ENCODE measurements at regions not wholly inside any gene's neighbourhood (a gene's known extent, or its start where the extent isn't known, plus 50 kb on each side); places are given as distances from the start of the nearest gene placed in this dataset.

DNA sequence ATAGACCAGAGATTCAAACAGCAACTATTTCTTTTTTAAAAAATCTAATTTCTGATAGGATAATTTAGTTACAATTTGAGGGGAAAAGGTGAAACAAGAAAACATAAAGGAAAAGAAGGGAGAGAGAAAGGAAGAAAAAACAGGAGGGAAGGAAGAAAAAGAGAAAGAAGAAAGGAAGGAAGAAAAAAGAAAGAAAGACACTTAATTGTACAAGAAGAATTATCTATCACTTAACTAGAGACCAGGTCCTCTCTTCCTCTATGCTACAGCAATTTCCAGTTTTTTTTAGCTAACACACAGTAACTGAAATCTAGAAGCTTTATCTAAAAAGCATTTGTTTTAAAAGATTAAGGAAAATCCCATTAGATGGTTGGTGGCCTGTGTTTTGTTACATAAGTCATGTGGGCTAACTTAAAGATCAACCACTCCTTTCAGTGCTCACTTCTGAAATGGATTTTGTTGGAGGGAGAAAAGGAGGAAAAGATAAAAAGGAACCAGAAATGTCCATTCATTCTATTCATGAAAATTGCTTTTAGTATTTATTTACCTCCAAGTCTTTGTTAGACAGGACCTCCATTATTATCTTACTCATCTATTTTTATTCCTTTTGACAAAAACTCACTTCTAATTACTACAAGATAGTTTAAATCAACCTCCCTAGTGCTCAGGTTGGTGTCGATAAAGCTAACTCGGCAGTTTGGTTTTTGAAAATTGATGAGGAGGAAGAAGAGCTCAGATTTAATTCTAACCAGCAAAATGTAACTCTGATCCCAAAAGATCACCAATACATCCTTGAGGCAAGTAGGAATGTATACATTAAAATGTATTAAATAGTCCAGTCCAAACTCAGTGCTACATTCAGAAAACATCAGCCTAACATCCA, 251.5 kb upstream of the FN1 start:
- DNase-seq (ENCODE audit: low spot score in 2 of 2): no peak
- H3K4me1 ChIP-seq: no peaks in the 10 kb centered on the region

DNA sequence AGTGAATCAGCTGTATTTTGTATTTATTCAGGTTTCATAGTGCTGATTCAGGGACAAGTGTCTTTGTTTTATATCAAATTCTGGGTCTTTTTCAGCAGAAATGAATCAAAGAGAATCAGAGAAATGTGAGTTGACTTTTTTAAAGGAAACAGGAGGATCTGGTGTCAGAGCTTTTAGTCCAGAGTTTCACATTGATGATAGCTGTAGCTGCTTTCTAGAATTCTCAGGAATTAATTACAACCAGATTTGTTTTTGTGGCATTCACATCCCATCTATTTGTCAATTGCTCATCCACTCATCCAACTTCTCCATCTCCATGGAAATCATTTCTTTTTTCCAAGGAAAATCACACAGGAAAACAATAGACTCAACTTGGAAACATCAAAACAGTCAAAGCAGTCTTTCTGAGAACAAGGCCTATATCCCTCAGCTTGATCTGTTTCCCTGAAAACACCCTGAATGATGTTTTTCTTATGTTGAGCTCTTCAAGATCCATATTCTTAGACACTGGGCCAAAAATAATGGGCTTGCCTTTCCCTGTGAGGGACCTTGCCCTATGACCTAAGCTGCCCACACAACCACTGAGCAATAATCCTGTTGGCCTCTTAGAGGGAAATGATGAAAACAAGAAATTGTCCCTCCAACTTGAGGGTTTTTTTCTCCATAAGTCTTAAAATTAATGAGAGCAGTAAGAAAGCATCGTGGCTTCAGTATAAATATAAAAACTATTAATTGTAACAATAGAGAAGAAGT, 249.5 kb upstream of the FN1 start:
- Histone ChIP-seq H3K27me3 (ENCODE audit: low read depth) (no peaks in the 10 kb centered on the region), H3K4me1 (no peaks in the 10 kb centered on the region), H3K36me3 (replicated peaks) (no peaks in the 10 kb centered on the region), H3K4me3 (no peak overlapping the region), H3K9me3 (no peaks in the 10 kb centered on the region)
- no peak for DNase-seq (ENCODE audit: low spot score in 2 of 2)
- in situ Hi-C loops (cut with MboI; ENCODE audit: low sequenced_read_pairs): no loop called here

More for the DNA sequence above, 251.5 kb upstream of the FN1 start:
- Histone ChIP-seq H3K27me3 (ENCODE audit: low read depth) (no peaks in the 10 kb centered on the region), H3K36me3 (replicated peaks) (no peaks in the 10 kb centered on the region), H3K4me3 (no peak overlapping the region), H3K9me3 (no peaks in the 10 kb centered on the region)
- in situ Hi-C loops (cut with MboI; ENCODE audit: low sequenced_read_pairs): no loop called here

DNA sequence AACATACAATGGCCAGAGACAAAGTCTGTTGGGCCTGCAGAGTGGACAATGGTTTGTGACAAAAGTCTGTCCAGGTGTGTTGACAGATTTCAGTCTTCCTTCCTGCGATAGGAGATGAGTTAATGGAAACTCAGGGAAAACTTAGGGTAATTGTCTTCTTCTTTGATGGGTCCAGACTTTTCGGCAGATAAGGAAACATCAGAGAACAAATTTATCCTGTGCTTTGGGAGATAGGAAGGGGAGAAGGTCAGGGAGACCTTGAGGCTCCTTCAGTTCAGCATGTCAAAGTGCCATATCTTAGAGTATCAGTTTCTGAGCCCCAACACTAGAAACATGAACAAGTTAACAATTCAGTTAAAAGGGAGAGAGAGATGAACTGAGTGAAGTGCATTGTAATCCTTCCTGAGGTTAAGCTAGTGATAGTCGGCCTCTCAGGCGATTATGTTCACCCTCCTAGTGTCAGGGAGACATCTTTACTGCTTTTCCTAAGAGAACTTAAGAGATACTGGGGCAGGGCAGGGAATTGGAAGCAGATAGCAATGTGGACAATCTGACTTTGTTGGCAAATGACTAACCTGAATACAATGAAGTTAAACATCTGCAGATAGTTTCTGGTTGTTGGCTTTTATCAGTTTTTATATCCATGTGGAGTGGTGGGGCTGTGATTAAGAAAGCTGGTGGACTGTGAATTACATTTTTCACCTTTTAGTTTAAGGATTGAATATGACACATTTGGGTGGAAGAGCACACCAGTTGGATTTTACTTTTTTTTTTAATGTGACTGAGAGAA, 248.8 kb upstream of the FN1 start:
- H3K27me3 ChIP-seq (ENCODE audit: low read depth): no peaks in the 10 kb centered on the region
- in situ Hi-C loops (cut with MboI; ENCODE audit: low sequenced_read_pairs): no loop called here
- H3K4me1 ChIP-seq: no peaks in the 10 kb centered on the region
- H3K4me3 ChIP-seq: no peak overlapping the region
- H3K9me3 ChIP-seq: no peaks in the 10 kb centered on the region
- no peak for DNase-seq (ENCODE audit: low spot score in 2 of 2)
- H3K36me3 ChIP-seq (replicated peaks): no peaks in the 10 kb centered on the region

DNA sequence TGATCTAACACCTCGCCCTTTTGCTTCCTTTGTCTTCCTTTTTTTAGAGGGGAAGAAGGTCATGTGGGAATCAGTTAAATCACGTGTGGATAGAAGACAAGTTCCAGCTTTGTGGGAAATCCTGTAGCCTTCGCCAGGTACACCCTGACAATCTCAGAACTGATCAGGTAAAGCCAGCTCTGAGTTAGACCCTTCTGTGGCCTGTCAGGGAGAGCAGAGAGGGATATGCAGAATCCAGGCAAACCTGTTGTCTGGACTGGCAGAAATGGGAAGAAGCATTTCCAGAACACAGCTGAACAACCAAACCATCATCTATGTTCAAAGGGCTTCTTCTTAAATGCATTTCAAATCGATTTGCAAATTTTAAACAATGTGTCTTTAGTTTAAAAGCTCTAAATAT, 247.4 kb upstream of the FN1 start:
- DNase-seq (ENCODE audit: low spot score in 2 of 2): no peak
- in situ Hi-C loops (cut with MboI; ENCODE audit: low sequenced_read_pairs): no loop called here
- H3K4me1 ChIP-seq: no peaks in the 10 kb centered on the region

DNA sequence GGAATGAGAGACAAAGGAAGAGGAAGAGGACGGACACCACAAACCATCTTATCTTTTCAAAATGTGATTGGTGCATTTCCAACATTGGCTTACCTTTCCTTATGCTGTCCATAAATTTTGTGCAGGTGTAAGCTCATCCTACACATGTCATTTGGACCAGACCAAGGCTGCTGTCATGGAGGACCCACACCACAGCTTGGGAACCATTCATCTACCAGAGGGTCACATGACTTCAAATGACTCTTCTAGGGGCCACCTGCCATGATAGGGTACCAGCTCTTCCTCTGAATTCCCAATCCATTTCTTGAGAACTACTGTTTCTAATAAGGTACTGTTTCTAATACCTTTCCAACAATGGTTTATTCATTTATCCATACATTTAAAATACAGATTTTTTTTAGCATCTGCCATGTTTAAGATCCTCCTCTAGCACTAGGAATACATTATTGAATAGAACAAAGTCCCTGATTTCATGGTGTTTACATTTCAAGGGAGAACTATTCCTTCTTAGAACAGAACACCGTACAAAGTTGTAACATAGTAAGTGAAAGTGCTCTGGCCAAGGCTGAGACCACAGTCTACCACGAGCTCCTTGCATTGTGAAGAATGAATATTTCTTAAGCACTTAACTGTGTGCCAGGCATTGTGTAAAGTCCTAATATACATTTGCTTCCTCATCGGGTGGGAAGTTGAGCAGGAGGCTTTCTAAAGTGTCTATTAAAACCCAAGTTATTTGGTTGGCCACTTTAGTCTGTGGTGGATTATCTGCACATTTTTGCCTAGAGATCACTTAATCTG, 246.1 kb upstream of the FN1 start:
- Histone ChIP-seq H3K4me3 (no peak overlapping the region), H3K36me3 (replicated peaks) (no peaks in the 10 kb centered on the region), H3K9me3 (no peaks in the 10 kb centered on the region), H3K27me3 (ENCODE audit: low read depth) (0 out of 2 replicates have a peak, but pooled peaks cover 4% of the 10 kb centered on the region), H3K4me1 (no peaks in the 10 kb centered on the region)
- no peak for DNase-seq (ENCODE audit: low spot score in 2 of 2)
- in situ Hi-C loops (cut with MboI; ENCODE audit: low sequenced_read_pairs): no loop called here

More for the DNA sequence above, 247.4 kb upstream of the FN1 start:
- Histone ChIP-seq H3K4me3 (no peak overlapping the region), H3K9me3 (no peaks in the 10 kb centered on the region), H3K36me3 (replicated peaks) (no peaks in the 10 kb centered on the region), H3K27me3 (ENCODE audit: low read depth) (0 out of 2 replicates have a peak, but pooled peaks cover 4% of the 10 kb centered on the region)

DNA sequence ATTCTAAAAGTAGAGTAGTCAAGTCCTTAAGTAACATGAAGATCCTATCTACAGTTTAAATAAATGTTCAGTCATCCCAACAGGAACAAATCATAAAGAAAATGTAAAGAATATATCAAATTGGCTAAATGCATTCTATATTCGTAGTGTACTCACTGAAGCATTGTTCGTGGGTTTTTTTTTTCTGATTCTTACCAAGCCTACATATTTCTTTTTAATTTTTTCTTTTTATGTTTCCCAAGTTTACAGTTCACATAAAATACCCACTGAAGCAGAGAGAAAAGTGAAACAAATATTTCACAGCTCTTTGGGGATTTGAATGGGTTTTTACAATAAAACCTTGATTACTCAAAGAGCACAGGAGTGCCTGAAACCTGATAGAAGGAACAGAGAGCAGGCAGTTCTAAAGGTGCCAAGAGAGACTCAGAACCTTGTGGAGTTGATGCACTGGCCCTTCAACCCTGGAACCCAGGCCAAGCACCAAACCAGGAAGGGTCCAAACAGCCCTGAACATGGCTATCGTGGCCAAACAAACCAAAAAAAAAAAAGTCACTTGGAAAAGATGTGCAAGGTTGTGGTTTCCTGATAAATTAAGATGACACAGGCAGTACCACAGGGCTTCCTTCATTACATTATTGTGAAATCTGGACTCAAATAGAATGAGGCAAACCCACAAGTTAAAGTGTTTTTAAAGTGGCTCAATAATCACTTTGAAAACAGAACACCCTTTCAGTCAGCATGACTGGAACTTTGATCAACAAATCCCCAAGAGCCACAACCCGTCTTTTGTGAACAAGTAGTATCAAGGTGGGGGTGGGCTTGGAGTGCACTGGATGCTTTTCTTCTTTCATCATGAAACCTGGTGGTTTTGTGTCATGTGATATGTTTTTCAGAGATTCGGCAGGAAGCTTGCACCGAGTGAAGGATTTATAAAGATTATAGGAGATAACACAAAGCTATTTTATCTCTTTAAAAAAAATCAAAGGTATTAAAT, 245.0 kb upstream of the FN1 start:
- Histone ChIP-seq H3K4me3 (no peak overlapping the region), H3K36me3 (replicated peaks) (no peaks in the 10 kb centered on the region), H3K4me1 (no peaks in the 10 kb centered on the region), H3K9me3 (no peaks in the 10 kb centered on the region), H3K27me3 (ENCODE audit: low read depth) (0 out of 2 replicates have a peak, but pooled peaks cover 4% of the 10 kb centered on the region)
- no peak for DNase-seq (ENCODE audit: low spot score in 2 of 2)
- in situ Hi-C loops (cut with MboI; ENCODE audit: low sequenced_read_pairs): no loop called here

DNA sequence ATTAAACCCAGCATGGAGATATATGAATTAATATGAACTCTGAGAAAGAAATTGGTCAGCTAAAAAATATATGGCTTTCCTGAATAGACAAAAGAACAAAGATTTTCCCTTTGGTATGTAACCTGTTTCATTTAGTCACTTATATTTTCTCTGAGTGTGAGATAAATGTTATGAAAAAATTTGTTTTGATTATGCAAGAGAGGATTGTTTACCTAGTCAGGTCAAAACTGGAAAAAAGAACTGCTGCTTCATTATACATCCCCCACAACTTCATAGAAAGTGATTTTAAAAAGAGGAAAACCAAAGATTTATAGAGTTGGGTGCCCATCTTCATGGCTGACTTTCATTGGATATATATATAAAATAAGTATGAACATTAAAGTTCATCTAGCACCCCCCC, 242.2 kb upstream of the FN1 start:
- Histone ChIP-seq H3K4me1 (no peaks in the 10 kb centered on the region), H3K36me3 (replicated peaks) (no peaks in the 10 kb centered on the region), H3K27me3 (ENCODE audit: low read depth) (0 out of 2 replicates have a peak, but pooled peaks cover 4% of the 10 kb centered on the region), H3K9me3 (no peaks in the 10 kb centered on the region), H3K4me3 (no peak overlapping the region)
- in situ Hi-C loops (cut with MboI; ENCODE audit: low sequenced_read_pairs): no loop called here
- no peak for DNase-seq (ENCODE audit: low spot score in 2 of 2)

DNA sequence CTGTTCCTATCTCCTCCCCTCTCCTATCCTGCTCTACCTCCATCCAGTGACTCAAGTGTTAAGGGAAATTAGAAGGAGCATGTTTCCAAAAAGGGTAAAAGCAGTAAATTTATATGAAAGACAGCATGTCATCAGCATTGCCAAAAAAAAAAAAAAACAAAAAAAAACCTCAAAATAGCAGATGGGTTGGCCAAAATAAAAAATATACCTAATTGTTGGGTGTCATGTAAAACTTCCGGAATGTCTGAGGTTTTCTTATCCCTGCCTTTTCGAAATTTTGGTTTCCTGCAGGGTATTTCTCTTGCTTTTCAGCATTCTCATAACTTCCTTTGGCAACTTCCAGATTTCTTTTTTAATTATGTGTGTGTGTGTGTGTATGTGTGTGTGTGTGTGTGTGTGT, 241.6 kb upstream of the FN1 start:
- no peaks in the 10 kb centered on the region for H3K4me1 ChIP-seq

DNA sequence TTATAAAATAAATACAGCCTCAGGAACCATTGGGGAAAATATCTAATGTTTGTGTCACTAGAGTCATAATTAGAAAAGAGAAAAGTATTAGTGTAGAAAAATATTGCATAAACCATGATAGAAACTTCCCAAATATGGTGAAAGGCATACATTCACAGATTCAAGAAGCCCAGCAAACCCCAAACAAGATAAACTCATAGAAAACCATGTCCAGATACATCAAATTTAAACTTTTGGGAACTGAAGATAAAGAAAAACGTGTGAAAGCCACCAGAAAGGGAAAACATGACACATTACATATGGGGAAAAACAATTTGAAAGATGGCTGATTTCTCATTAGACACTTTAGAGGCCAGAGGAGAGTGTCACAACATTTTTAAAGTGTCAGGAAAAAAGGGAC, 236.5 kb upstream of the FN1 start:
- no peaks in the 10 kb centered on the region for H3K9me3 ChIP-seq
- H3K36me3 ChIP-seq (replicated peaks): no peaks in the 10 kb centered on the region
- H3K4me3 ChIP-seq: no peak overlapping the region
- no peak for DNase-seq (ENCODE audit: low spot score in 2 of 2)
- in situ Hi-C loops (cut with MboI; ENCODE audit: low sequenced_read_pairs): no loop called here
- H3K4me1 ChIP-seq: no peaks in the 10 kb centered on the region
- H3K27me3 ChIP-seq (ENCODE audit: low read depth): peaks cover 4% of the 10 kb centered on the region; the same call in 1 of the 2 replicates

More for the DNA sequence above, 241.6 kb upstream of the FN1 start:
- H3K36me3 ChIP-seq (replicated peaks): no peaks in the 10 kb centered on the region
- DNase-seq (ENCODE audit: low spot score in 2 of 2): no peak
- in situ Hi-C loops (cut with MboI; ENCODE audit: low sequenced_read_pairs): no loop called here
- no peak overlapping the region for H3K4me3 ChIP-seq
- no peaks in the 10 kb centered on the region for H3K9me3 ChIP-seq
- peaks cover 4% of the 10 kb centered on the region; the same call in 1 of the 2 replicates for H3K27me3 ChIP-seq (ENCODE audit: low read depth)

DNA sequence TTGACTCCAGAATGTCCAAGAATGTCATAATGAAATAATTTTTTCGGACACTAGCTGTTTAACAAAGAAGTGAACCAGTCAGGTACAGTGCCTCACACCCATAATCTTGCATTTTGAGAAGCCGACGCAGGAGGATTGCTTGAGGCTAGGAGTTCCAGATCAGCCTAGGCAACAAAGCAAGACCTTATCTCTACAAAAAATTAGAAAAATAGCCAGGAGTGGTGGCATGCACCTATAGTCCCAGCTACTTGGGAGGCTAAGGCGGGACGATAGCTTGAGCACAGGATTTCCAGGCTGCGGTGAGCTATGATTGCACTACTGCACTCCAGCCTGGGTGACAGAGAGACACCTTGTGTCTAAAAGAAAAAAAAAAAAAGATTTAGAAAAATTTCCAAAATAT, 235.8 kb upstream of the FN1 start:
- in situ Hi-C loops (cut with MboI; ENCODE audit: low sequenced_read_pairs): no loop called here
- Histone ChIP-seq H3K4me1 (no peaks in the 10 kb centered on the region), H3K36me3 (replicated peaks) (no peaks in the 10 kb centered on the region), H3K9me3 (no peaks in the 10 kb centered on the region), H3K27me3 (ENCODE audit: low read depth) (peaks cover 4% of the 10 kb centered on the region; the same call in 1 of the 2 replicates), H3K4me3 (no peak overlapping the region)
- DNase-seq (ENCODE audit: low spot score in 2 of 2): no peak

DNA sequence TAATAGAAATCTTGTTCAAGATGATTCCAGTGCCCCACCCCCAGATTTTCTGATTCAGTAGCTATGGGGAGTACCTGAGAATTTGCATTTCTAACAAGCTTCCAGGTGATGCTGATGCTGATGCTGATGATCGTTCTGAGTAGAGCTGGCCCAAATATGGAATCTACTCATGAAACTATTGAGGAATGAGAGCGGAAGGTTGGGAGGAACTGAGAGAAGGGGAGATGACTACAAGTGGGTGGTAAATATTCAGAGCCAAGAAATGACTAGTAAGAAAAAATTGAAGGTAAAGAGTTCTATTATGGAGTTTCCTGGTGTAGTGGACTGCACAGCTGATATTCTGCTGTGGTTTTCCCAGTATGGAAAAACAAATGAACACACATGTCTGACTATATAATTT, 235.4 kb upstream of the FN1 start:
- peaks cover 4% of the 10 kb centered on the region for H3K27me3 ChIP-seq (ENCODE audit: low read depth)
- no peaks in the 10 kb centered on the region for H3K36me3 ChIP-seq (replicated peaks)
- no peak for DNase-seq (ENCODE audit: low spot score in 2 of 2)
- no peaks in the 10 kb centered on the region for H3K9me3 ChIP-seq
- no peak overlapping the region for H3K4me3 ChIP-seq
- H3K4me1 ChIP-seq: no peaks in the 10 kb centered on the region
- in situ Hi-C loops (cut with MboI; ENCODE audit: low sequenced_read_pairs): no loop called here

DNA sequence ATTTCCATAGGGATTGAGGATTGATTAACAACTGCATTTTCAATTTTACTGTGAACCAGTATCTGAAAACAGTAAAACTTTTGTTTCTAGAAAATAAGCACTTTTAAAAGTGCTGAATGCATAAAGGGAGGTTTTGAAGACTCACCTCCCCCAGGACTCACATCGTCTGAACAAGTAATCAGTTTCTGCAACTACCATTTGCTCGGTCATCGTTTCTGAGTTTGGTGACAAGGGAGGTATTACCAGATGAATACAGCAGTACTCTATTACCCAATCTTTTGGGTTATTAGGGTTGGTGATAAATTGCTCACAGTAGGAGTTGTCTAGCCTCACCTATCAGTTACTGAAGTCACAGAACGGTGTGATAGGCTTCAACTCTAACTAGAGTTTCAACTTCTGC, 234.5 kb upstream of the FN1 start:
- Histone ChIP-seq H3K36me3 (replicated peaks) (no peaks in the 10 kb centered on the region), H3K27me3 (ENCODE audit: low read depth) (peaks cover 4% of the 10 kb centered on the region), H3K9me3 (no peaks in the 10 kb centered on the region), H3K4me3 (no peak overlapping the region), H3K4me1 (no peaks in the 10 kb centered on the region)
- no peak for DNase-seq (ENCODE audit: low spot score in 2 of 2)
- in situ Hi-C loops (cut with MboI; ENCODE audit: low sequenced_read_pairs): no loop called here

Data from HAP-1 (cell line).